ENCODE measurements at regions not wholly inside any gene's neighbourhood (a gene's known extent, or its start where the extent isn't known, plus 50 kb on each side); places are given as distances from the start of the nearest gene placed in this dataset.

DNA sequence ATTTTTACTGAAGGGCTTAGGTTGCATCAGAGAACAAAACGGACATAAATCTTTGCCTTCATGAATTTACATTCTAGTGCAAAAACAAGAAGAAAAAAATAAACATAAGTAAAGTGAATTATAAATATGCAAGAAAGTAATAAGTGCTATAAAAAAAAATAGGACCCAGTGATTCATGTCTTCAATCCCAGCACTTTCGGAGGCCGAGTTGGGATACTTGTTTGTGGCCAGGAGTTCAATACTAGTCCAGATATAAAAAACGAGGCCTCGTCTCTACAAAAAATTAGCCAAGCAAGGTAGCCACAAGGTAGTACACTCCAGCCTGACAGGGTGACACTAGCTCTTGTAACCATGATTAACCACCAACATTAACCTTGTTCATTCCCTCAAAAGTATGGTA, 193.5 kb downstream of the SIM1 start:
- H3K4me3 ChIP-seq (ENCODE audit: low read length) = no peak overlapping the region
- no peak for DNase-seq (ENCODE audit: low read depth, low spot score)

DNA sequence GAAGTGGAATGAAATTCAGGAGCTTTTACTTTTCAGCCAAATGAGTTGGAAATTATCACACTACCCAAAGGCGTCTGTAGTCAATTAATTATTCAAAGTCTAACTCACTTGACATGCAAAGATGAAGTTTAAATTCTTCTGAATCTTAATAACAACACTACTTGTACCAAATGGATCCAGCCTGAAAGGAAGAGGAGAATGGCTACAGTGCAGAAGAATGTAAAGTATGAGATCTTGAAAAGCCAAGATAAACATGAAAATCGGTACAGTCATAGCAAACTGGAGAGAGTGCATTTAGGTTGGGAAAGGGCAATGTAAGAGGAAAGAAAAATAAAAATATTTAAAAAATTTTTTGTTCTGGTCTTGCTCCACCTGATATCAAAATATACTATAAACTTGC, 195.5 kb downstream of the SIM1 start:
- DNase-seq (ENCODE audit: low read depth, low spot score) = no peak
- no peak overlapping the region for H3K4me3 ChIP-seq (ENCODE audit: low read length)

DNA sequence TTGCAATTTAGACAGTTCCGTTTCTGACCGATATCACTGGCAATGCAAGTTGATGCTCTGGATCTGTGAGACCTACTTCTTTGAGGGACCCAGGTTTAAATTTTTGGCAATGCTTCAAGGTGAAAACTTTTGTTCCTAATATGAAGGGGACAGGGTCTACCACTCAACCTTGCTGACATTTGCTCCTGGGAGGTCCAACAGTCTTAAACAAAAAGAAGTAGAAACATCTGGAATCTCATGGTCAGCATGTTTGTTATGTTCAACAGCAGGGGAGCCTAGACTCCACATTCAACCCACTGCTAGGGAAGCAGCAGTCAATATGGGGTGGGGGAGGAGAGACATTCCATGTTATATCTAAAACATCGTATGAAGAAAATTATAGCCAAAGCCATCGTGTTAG, 196.4 kb downstream of the SIM1 start:
- H3K4me3 ChIP-seq (ENCODE audit: low read length) = no peak overlapping the region
- DNase-seq (ENCODE audit: low read depth, low spot score) = no peak

DNA sequence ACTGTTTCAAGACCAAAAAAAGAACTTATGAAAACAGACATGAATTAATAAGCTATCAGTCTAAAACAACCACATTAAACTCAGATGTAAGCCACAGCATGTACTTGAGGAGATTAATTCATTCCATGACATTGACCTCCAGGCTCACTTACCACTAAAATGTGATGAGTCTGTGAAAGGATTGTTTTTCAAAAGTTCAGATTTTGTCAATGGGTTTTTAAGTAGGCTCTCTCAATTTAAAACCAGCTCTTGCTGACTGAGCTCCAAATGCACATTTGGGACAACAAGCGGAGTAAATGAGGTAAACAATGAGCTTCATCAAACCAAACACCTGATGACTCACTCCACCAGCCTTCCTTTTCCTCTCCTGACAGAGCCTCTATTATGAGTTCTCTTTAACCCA, 197.0 kb downstream of the SIM1 start:
- H3K4me3 ChIP-seq (ENCODE audit: low read length) = no peak overlapping the region
- DNase-seq (ENCODE audit: low read depth, low spot score) = no peak

DNA sequence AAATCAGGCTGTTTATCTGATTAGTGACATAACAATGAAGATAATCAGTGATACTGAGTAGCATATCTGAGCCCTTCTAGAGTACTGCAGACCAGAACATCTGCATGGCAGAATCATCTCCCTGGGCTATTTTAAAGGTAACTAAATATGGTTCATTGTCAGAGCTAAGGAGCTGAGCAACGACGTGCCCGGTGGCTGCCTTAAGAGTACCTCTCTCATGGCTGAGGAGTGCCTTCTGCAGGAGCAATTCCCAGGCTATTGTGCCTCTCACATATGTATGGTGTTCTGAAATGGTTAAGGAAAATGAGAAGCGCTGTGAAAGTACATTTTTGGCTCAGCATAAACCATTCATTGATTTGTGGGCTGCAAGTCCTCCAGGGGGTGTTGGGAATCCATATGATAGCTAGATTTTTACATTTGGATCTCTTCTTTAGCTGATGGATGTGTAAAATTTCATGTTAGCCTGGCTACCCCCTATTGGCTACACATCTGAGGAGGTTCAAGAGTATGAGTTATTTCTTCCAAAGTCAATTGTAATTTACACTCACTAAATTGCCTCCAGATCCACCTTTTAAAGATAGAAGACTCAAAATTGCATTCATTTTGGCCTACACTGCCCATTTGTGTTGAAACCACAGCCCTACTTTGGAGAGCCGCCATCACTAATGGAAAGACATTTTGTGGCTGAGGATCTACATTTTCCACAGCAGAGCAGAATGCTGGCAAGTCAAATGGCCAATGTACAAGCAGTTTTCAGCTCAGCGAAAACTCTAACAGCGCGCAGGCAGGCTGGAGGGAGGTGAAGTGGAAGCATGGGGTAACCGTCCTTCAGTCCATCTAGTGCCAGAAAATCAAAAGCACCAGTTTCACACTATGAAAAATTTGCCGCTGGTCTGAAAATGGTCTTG, 198.0 kb downstream of the SIM1 start:
- no peak for DNase-seq (ENCODE audit: low read depth, low spot score)
- no peak overlapping the region for H3K4me3 ChIP-seq (ENCODE audit: low read length)

DNA sequence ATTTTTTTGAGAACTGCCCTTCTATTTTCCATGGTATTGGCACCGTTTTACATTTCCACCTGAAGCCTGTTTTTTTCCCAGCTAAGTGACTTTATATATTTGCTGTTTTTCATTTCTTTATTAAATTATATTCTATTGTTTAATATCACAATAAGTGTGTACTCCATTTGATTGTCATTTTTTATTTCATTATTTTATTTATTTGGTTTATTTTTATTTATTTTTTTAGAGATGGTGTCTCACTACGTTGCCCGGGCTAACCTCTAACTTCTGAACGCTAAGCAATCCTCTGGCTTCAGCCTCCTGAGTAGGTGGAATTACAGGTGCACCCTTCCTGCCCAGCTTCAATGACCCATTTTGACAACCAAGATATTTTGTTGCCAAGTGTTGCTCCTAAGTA, 202.6 kb downstream of the SIM1 start:
- no peak for DNase-seq (ENCODE audit: low read depth, low spot score)
- no peak overlapping the region for H3K4me3 ChIP-seq (ENCODE audit: low read length)

DNA sequence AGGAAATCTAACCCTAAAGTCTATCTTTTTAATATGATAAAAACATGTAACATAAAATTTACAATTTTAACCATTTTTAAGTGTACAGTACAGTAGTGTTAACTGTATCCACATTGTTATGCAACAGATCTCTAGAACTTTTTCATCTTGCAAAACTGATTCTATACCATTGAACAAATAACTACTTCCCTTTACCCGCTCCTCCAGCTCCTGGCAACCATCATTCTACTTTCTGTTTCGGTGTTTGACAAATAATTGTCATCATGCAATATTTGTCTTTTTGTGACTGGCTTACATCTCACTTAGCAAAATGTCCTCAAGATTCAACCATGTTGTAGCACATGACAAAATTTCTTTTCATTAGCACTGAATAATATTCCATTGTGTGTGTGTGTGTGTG, 203.2 kb downstream of the SIM1 start:
- no peak for DNase-seq (ENCODE audit: low read depth, low spot score)
- no peak overlapping the region for H3K4me3 ChIP-seq (ENCODE audit: low read length)

DNA sequence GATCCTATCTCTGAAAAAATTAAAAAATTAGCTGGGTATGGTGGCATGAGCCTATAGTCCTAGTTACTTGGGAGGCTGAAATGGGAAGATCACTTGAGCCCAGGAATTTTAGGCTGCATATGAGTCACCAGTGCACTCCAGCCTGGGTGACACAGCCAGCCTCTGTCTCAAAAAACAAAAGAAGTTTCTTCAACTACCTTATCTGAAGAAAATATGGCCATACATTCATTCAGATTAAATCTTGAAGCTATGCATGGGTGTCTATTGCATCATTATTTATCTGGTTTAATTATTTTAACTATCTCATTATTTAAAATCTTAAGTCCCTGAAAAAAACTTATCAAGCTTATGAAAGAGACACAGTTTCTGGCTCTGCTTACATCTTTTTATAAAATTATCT, 204.1 kb downstream of the SIM1 start:
- no peak for DNase-seq (ENCODE audit: low read depth, low spot score)
- no peak overlapping the region for H3K4me3 ChIP-seq (ENCODE audit: low read length)

DNA sequence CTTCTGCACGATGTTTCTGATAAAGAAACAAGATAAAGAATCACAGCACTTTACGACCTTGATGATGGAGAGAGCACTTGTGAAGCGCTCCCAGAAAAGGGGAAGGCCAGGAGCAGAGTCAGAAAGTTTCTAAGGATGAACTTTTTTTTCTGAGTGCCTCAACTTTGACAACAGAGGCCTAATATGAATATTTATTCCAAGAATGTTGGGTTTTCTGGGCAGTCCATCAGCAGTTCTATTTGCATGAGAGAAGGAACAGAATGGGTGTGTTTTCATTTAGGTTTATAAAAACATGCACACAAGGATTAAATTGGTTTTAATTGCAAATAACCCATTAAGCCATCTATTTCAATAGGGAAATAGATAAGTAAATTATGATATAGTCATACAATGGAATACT, 204.9 kb downstream of the SIM1 start:
- H3K4me3 ChIP-seq (ENCODE audit: low read length) = no peak overlapping the region
- DNase-seq (ENCODE audit: low read depth, low spot score) = no peak

DNA sequence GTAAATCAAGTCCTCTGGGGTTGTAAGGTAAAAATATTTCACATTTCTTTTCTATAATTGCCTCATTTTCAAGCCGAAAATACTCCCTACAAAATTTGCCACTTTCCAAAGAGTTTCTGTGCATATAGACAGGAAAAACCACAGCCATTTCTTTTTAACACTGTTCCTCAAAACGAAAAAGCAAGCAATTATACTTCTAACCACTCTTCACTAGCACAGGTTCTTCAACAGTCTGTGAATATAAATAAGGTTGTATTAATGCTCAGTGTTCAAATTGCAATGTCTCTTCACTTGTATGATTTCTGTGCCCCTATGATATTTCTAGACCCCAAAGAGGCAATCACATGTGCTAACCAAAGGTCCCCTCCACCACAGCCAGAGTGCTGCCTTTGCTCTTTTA, 206.0 kb downstream of the SIM1 start:
- no peak for DNase-seq (ENCODE audit: low read depth, low spot score)
- no peak overlapping the region for H3K4me3 ChIP-seq (ENCODE audit: low read length)

DNA sequence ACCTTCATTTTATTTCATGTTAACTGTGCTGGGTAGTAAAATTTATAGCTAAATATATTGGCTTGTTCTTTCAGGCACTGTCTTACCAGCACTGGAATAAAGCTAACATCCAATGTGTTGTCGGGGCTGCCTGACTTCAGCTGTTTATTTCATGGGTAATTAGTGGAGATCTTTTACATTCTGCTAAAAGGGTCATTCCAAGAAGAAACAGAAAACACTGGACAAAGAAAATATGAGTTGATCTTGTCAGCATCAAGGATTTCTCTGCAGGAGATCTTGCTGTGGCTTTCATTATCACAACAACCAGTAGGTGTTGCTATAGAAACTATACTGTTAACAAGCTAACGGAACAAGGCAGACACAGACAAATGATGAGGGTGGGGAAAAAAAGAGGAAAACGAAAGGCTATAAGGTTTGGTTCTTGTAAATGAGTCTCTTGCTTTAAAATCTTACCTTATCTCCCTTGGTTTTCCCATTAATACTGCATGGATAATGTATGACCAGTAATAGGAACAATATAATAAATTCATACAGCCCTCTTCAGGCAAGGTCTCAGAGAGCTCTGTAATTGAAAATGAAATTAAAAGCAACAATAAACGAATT, 206.8 kb downstream of the SIM1 start:
- H3K4me3 ChIP-seq (ENCODE audit: low read length) = peak overlapping the region; percentile 26
- DNase-seq (ENCODE audit: low read depth, low spot score) = peak; percentile 61

DNA sequence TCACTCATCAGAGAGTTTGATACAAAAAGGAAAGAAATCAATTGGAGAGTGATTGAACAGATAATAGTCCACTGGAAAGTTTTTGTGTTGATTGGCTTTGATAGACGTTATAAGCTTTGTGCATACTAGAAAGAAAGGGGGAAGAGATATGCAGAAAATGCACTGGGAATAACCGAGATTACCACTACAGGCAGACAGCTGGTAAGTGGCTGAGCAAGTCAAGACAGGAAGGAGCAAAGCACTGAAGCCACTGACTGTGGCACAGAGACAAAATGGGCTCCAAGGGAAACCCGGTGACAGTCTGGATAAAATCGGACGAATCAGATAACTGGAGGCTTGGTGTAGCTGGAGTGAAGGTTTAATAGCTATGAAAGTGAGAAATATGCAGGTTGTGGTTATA, 209.0 kb downstream of the SIM1 start:
- no peak for DNase-seq (ENCODE audit: low read depth, low spot score)
- no peak overlapping the region for H3K4me3 ChIP-seq (ENCODE audit: low read length)

DNA sequence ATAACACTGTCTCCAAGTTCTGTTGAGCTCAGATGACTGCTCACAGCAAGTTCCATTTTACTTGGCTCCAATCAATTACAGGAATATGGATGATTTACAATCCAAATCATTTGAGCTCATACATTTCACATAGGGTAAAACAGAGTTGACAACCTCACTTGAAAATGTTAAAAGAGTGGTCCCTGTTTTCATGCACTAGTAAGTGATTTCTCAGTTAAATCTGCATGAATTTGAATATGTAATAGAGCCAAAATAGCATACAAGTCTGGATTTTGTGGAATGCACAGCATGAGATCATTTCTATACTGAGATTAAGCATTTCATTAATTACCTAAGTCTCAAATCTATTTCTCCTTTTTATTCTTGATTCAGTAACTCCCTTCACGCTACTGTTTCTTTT, 217.6 kb downstream of the SIM1 start:
- H3K4me3 ChIP-seq (ENCODE audit: low read length) = no peak overlapping the region
- no peak for DNase-seq (ENCODE audit: low read depth, low spot score)

DNA sequence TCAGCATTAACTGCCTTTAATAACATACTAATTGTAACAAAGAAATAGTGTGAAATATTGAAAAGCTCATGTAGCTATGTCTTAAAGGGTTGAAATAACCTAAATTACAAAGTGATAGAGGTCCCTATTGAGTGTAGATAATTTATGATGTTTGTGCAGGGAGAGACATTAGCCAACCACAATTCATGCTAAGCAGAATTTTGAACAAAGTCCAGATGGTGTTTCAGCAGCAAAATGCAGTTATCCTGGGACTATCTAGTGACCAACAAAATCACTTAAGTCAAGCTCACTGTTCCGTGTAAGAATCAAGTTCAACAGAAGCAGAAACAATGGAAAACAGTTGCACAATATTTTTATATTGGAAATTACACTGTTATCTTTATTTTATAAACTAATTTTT, 218.5 kb downstream of the SIM1 start:
- no peak for DNase-seq (ENCODE audit: low read depth, low spot score)

DNA sequence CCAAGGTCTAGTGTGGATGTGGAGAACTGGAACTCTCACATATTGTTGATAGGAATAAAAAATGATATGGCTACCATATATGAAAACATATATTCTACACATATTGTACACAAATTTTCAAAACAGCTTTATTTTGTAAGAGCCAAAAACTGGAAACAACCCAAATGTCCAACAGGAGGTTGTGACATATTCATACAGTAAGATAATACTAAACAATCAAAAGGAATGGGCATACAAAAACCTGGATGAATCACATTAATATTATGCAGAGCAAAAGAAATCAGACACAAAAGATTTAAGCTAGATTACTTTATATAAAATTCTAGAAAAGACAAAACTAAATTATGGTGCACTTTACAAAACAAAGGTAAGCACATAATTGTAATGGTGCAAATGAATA, 223.9 kb downstream of the SIM1 start:
- no peak for DNase-seq (ENCODE audit: low read depth, low spot score)
- no peak overlapping the region for H3K4me3 ChIP-seq (ENCODE audit: low read length)

More for the DNA sequence above, 218.5 kb downstream of the SIM1 start:
- H3K4me3 ChIP-seq (ENCODE audit: low read length) = no peak overlapping the region

DNA sequence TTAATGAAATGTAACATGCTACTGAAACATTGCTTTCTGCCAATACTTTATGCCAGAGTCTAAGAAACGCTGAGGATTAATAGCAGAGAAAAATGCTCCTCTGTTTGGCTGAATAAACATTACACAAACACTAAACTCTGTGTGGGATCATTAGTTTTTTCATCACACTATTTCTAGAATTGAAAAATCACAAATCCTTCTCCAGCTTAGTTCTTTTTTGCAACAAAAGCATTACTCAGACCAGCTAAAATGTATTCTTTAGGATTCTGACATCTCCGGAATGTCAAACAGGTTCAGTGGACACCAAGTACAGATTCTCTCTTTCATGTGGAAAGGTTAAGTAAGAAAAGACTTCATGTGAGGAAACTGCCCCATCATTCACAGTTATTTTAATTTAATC, 226.9 kb downstream of the SIM1 start:
- no peak overlapping the region for H3K4me3 ChIP-seq (ENCODE audit: low read length)
- DNase-seq (ENCODE audit: low read depth, low spot score) = no peak

DNA sequence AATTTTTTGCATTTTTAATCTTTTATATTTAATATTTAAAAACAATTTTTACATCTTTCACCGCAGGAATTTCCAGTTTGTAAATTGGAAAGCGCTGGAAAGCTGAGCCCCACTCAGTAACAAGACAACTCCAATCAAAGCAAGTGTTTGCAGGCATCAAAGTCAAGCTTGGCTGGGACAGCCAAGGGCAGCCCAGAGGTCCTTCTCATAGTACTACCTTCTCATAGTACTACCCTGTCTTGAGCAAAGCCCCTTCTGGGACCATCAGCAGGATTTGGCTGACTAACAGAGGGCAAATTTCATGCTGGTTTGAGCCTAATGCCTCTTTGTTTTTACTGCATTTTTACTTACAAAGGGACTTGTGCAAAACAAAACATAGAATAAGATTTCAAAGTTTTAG, 228.3 kb downstream of the SIM1 start:
- H3K4me3 ChIP-seq (ENCODE audit: low read length) = no peak overlapping the region
- no peak for DNase-seq (ENCODE audit: low read depth, low spot score)

DNA sequence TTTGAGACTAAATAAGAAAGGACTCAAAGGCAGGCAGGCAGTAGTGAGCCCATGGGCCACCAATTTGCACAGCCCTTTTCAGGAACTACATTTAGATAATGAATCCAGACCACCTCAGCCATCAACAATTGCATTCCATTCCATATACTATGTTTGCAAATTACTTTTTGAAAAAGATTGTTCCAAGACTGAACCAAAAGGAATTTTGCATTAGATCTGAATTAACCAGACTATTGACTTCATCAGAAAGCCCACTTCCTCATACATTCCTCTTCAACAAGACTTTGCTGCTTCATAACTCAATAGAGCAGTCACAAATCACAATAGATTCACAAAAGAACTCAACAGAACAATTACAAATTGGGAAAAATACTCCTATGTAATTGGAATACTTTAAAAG, 229.1 kb downstream of the SIM1 start:
- H3K4me3 ChIP-seq (ENCODE audit: low read length) = no peak overlapping the region
- DNase-seq (ENCODE audit: low read depth, low spot score) = no peak

DNA sequence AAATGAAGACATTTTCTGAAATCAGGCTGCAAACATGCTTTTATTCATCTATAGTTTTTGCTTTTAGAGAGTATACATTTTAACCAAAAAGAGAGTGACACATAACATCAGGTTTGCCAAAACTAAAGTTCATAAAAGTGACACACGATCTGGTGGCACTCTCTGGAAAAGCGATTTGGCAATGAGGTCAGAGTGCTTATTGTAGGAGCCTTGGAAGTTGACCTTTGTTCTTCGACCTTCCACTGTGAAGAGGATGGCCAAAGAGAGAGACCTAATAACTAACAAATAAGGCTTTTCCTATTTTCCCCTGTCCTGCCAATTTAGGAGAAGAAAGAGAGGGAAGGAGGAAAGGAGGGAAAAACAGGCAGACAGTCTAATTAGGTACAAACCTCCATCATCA, 230.1 kb downstream of the SIM1 start:
- DNase-seq (ENCODE audit: low read depth, low spot score) = no peak
- no peak overlapping the region for H3K4me3 ChIP-seq (ENCODE audit: low read length)

DNA sequence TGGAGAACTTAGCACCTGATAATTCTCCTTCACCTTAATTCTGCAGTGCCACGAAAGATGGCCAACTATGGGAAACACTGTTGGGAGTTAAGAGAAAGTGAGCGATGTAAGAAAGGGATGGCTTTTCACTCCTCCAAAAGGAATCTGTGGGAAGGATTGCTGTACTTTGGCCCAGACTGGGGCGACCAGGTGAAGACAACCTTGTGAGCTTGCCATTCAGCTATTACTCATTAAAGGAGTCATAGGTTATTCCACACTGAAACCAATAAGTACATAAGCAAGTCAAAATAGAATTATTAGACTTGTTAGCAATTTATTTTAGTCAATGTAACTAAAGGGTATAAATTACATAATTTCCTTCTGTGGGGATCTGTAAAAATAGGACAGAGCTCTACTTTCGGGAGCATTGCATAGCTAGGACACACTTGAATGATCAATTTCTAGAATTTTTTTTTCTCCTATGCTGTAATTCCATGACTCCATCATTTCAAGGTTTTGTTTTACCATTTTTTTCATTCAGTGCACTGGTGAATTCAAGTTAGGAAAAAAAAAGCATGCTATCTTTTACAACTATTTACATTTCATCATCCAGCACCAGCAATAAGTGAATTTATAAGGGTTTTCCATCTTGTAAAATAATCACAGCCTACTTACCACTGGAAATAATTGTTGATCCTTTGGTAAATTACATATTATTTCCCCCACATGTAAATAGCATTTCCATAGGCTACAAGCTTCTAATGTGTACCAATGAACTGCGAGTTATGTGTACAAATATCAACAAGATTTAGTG, 231.7 kb downstream of the SIM1 start:
- H3K4me3 ChIP-seq (ENCODE audit: low read length) = no peak overlapping the region
- no peak for DNase-seq (ENCODE audit: low read depth, low spot score)
